ENCODE measurements at regions not wholly inside any gene's neighbourhood (a gene's known extent, or its start where the extent isn't known, plus 50 kb on each side); places are given as distances from the start of the nearest gene placed in this dataset.

GRCh38 chr18:29449424-29449823 lies 1272.5 kb upstream of the CDH2 start:
- TF ChIP-seq GATA3 (IDR thresholded peaks at IDR 0.05; ENCODE audit: low read depth, low read length) (no peak), GATA2 (IDR thresholded peaks at IDR 0.05; ENCODE audit: low read depth, low read length) (no peak)

GRCh38 chr18:29439398-29439797 lies 1262.5 kb upstream of the CDH2 start:
- no peak for TF ChIP-seq GATA3 (IDR thresholded peaks at IDR 0.05; ENCODE audit: low read depth, low read length)
- TF ChIP-seq GATA2 (IDR thresholded peaks at IDR 0.05; ENCODE audit: low read depth, low read length), result no peak

GRCh38 chr18:29436459-29436858 lies 1259.5 kb upstream of the CDH2 start:
- TF ChIP-seq GATA2 (IDR thresholded peaks at IDR 0.05; ENCODE audit: low read depth, low read length) (no peak), GATA3 (IDR thresholded peaks at IDR 0.05; ENCODE audit: low read depth, low read length) (no peak)

GRCh38 chr18:29434650-29435049 lies 1257.7 kb upstream of the CDH2 start:
- TF ChIP-seq GATA2 (IDR thresholded peaks at IDR 0.05; ENCODE audit: low read depth, low read length) (no peak), GATA3 (IDR thresholded peaks at IDR 0.05; ENCODE audit: low read depth, low read length) (no peak)

- TF ChIP-seq GATA3 (IDR thresholded peaks at IDR 0.05; ENCODE audit: low read depth, low read length), result no peak
- no peak for TF ChIP-seq GATA2 (IDR thresholded peaks at IDR 0.05; ENCODE audit: low read depth, low read length)
These were observed 1253.5 kb upstream of the CDH2 start for GRCh38 chr18:29430416-29430815.

GRCh38 chr18:29418136-29418535 lies 1241.2 kb upstream of the CDH2 start:
- TF ChIP-seq GATA2 (IDR thresholded peaks at IDR 0.05; ENCODE audit: low read depth, low read length) (no peak), GATA3 (IDR thresholded peaks at IDR 0.05; ENCODE audit: low read depth, low read length) (no peak)

GRCh38 chr18:29406996-29407395 lies 1230.1 kb upstream of the CDH2 start:
- TF ChIP-seq GATA3 (IDR thresholded peaks at IDR 0.05; ENCODE audit: low read depth, low read length) (no peak), GATA2 (IDR thresholded peaks at IDR 0.05; ENCODE audit: low read depth, low read length) (no peak)

- TF ChIP-seq GATA3 (IDR thresholded peaks at IDR 0.05; ENCODE audit: low read depth, low read length) (no peak), GATA2 (IDR thresholded peaks at IDR 0.05; ENCODE audit: low read depth, low read length) (no peak)
These were observed 1220.6 kb upstream of the CDH2 start for GRCh38 chr18:29397536-29397935.

- no peak for TF ChIP-seq GATA3 (IDR thresholded peaks at IDR 0.05; ENCODE audit: low read depth, low read length)
- TF ChIP-seq GATA2 (IDR thresholded peaks at IDR 0.05; ENCODE audit: low read depth, low read length), result no peak
These were observed 1206.7 kb upstream of the CDH2 start for GRCh38 chr18:29383311-29384273.

- TF ChIP-seq GATA3 (IDR thresholded peaks at IDR 0.05; ENCODE audit: low read depth, low read length) (no peak), GATA2 (IDR thresholded peaks at IDR 0.05; ENCODE audit: low read depth, low read length) (no peak)
These were observed 1201.8 kb upstream of the CDH2 start for GRCh38 chr18:29378651-29379136.

- TF ChIP-seq GATA3 (IDR thresholded peaks at IDR 0.05; ENCODE audit: low read depth, low read length), result no peak
These were observed 1200.4 kb upstream of the CDH2 start for GRCh38 chr18:29377346-29377745.

- TF ChIP-seq GATA3 (IDR thresholded peaks at IDR 0.05; ENCODE audit: low read depth, low read length) (no peak), GATA2 (IDR thresholded peaks at IDR 0.05; ENCODE audit: low read depth, low read length) (no peak)
These were observed 1196.1 kb upstream of the CDH2 start for GRCh38 chr18:29373000-29373399.

- TF ChIP-seq GATA3 (IDR thresholded peaks at IDR 0.05; ENCODE audit: low read depth, low read length) (no peak), GATA2 (IDR thresholded peaks at IDR 0.05; ENCODE audit: low read depth, low read length) (no peak)
These were observed 1184.9 kb upstream of the CDH2 start for GRCh38 chr18:29361843-29362242.

GRCh38 chr18:29351171-29351570 lies 1174.2 kb upstream of the CDH2 start:
- TF ChIP-seq GATA2 (IDR thresholded peaks at IDR 0.05; ENCODE audit: low read depth, low read length), result no peak
- no peak for TF ChIP-seq GATA3 (IDR thresholded peaks at IDR 0.05; ENCODE audit: low read depth, low read length)

- TF ChIP-seq GATA3 (IDR thresholded peaks at IDR 0.05; ENCODE audit: low read depth, low read length) (no peak), GATA2 (IDR thresholded peaks at IDR 0.05; ENCODE audit: low read depth, low read length) (no peak)
These were observed 1152.0 kb upstream of the CDH2 start for GRCh38 chr18:29328932-29329331.

All from SH-SY5Y (cell line).